K562 (cell line): ENCODE measurements at regions not wholly inside any gene's neighbourhood (a gene's known extent, or its start where the extent isn't known, plus 50 kb on each side); places are given as distances from the start of the nearest gene placed in this dataset.

Experiments
- CEBPZ ChIP-seq: fragments of 150-350 bp; IDR thresholded peaks from 2 replicates; pipeline ENCODE4 v1.6.1; 2014; ENCODE audit warnings: low read depth, mild to moderate bottlenecking, low read length, borderline replicate concordance
- GABPA ChIP-seq: fragments of 200-800 bp; sonication (Bioruptor generic); conservative IDR thresholded peaks from 2 replicates; pipeline ENCODE4 v1.6.1; 2016; ENCODE audit warnings: low read depth, missing genetic modification characterization, missing compliant biosample characterization
- PKNOX1 ChIP-seq: fragments of 450-650 bp; IDR thresholded peaks from 2 replicates; pipeline ENCODE4 v1.6.1; 2016
- STAT6 ChIP-seq: sonication (generic); formaldehyde crosslinking; IDR thresholded peaks from 2 replicates; pipeline ENCODE4 v1.8.1; 2023; ENCODE audit warnings: mild to moderate bottlenecking, missing genetic modification reagents

GRCh38 chr5:60007729-60008128 lies 114.2 kb upstream of the PDE4D start (continued):
- TF ChIP-seq CEBPZ = no peak
- TF ChIP-seq PKNOX1 = no peak
- TF ChIP-seq GABPA = no peak
- TF ChIP-seq STAT6 (CRISPR knock-in tag) = no peak
- TF ChIP-seq, all 486 proteins: peak for 0
